ENCODE measurements at regions not wholly inside any gene's neighbourhood (a gene's known extent, or its start where the extent isn't known, plus 50 kb on each side); places are given as distances from the start of the nearest gene placed in this dataset.
"Not testable (repeated sequence)": the region's sequence is repeated elsewhere in the genome, so short reads cannot be mapped to it uniquely, and the experiment has no call there.

- no peak for TF ChIP-seq CTCF (IDR thresholded peaks at IDR 0.05; ENCODE audit: insufficient read depth, low read depth, low read length, missing control alignments)
- no peak for DNase-seq (ENCODE audit: low read depth)
- H3K4me3 ChIP-seq (ENCODE audit: low read length): no peak overlapping the region
Observed at GRCh38 chr12:126030573-126030972, 965.3 kb downstream of the AACS start.

- TF ChIP-seq CTCF (IDR thresholded peaks at IDR 0.05; ENCODE audit: insufficient read depth, low read depth, low read length, missing control alignments): no peak
- H3K4me3 ChIP-seq (ENCODE audit: low read length): no peak overlapping the region
- no peak for DNase-seq (ENCODE audit: low read depth)
Observed at GRCh38 chr12:126033751-126034150, 968.5 kb downstream of the AACS start.

- no peak for DNase-seq (ENCODE audit: low read depth)
- H3K4me3 ChIP-seq (ENCODE audit: low read length): no peak overlapping the region
- TF ChIP-seq CTCF (IDR thresholded peaks at IDR 0.05; ENCODE audit: insufficient read depth, low read depth, low read length, missing control alignments): no peak
Observed at GRCh38 chr12:126036348-126036747, 971.1 kb downstream of the AACS start.

DNA sequence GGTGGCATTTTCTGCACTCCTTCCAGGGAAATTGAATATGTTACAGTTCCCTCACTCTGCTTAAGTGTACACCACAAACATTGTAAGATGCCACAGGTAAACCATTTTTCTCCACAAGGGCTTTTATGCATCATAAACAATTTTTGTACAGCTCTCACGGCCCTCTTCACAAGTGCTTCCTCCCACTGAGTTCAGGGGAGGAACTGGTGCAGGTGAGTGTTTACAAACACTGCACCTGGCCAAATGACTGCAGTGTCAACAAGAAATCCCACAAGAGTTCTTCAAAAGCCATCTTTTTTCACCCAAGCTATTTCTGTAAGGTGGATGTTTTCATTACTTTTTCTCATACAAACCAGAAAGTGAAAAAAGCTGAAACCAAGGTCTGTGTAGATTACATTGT is 973.2 kb downstream of the AACS start:
- DNase-seq (ENCODE audit: low read depth): no peak
- H3K4me3 ChIP-seq (ENCODE audit: low read length): no peak overlapping the region
- TF ChIP-seq CTCF (IDR thresholded peaks at IDR 0.05; ENCODE audit: insufficient read depth, low read depth, low read length, missing control alignments): no peak

GRCh38 chr12:126040307-126040706 is 975.1 kb downstream of the AACS start:
- TF ChIP-seq CTCF (IDR thresholded peaks at IDR 0.05; ENCODE audit: insufficient read depth, low read depth, low read length, missing control alignments): no peak
- no peak for DNase-seq (ENCODE audit: low read depth)
- no peak overlapping the region for H3K4me3 ChIP-seq (ENCODE audit: low read length)

- DNase-seq (ENCODE audit: low read depth): no peak
- H3K4me3 ChIP-seq (ENCODE audit: low read length): no peak overlapping the region
Observed at GRCh38 chr12:126042286-126042685, 977.1 kb downstream of the AACS start.

DNA sequence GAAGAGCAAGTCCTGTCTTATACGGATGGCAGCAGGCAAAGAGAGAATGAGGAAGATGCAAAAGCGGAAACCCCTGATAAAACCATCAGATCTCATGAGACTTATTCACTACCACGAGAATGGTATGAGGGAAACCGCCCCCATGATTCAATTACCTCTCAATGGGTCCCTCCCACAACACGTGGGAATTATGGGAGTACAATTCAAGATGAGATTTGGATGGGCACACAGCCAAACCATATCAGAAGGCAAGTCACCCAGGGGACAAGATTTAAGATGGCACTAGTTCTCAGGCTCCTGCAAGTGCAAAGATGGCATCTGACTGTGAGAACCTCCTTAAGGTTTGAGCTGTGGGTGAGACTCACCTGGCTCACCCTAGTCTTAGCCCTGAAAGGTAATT is 984.3 kb downstream of the AACS start:
- not testable (repeated sequence) for DNase-seq (ENCODE audit: low read depth); H3K4me3 ChIP-seq (ENCODE audit: low read length)

More at GRCh38 chr12:126042286-126042685, 977.1 kb downstream of the AACS start:
- no peak for TF ChIP-seq CTCF (IDR thresholded peaks at IDR 0.05; ENCODE audit: insufficient read depth, low read depth, low read length, missing control alignments)

Measured in epithelial cell of esophagus (primary cell).